GM18951 (cell line): ENCODE measurements at regions not wholly inside any gene's neighbourhood (a gene's known extent, or its start where the extent isn't known, plus 50 kb on each side); places are given as distances from the start of the nearest gene placed in this dataset.

ENCODE experiments used
- POLR2A ChIP-seq: IDR thresholded peaks from 4 replicates; pipeline ENCODE4 v1.6.1; 2011; ENCODE audit warnings: mild to moderate bottlenecking; ENCODE audit not compliant: insufficient read length, insufficient read depth; ENCODE audit errors: extremely low read depth
- in situ Hi-C: fragments of 300-500 bp; cut with MboI; formaldehyde crosslinking; loops from one replicate; pipeline ENCODE4 v1.12.0; 2022; ENCODE audit warnings: low sequenced_read_pairs, mixed read lengths, inconsistent platforms; ENCODE audit not compliant: unreplicated experiment

GRCh38 chr3:72308641-72309040 lies 523.7 kb upstream of the PROK2 start:
- TF ChIP-seq POLR2A, result no peak
- in situ Hi-C loops, result no loop called here

- TF ChIP-seq POLR2A, result no peak
- in situ Hi-C loops, result no loop called here
Measured at GRCh38 chr3:72307438-72308115, 522.6 kb upstream of the PROK2 start.

GRCh38 chr3:72306800-72307341 lies 521.9 kb upstream of the PROK2 start:
- TF ChIP-seq POLR2A, result no peak
- in situ Hi-C loops, result no loop called here

GRCh38 chr3:72303926-72304325 lies 519.0 kb upstream of the PROK2 start:
- TF ChIP-seq POLR2A, result no peak
- in situ Hi-C loops, result no loop called here

GRCh38 chr3:72301779-72302178 lies 516.8 kb upstream of the PROK2 start:
- in situ Hi-C loops, result no loop called here
- TF ChIP-seq POLR2A, result no peak

GRCh38 chr3:72300621-72301020 lies 515.7 kb upstream of the PROK2 start:
- in situ Hi-C loops, result no loop called here
- TF ChIP-seq POLR2A, result no peak

- in situ Hi-C loops, result no loop called here
- no peak for TF ChIP-seq POLR2A
Measured at GRCh38 chr3:72299823-72300222, 514.9 kb upstream of the PROK2 start.

- in situ Hi-C loops, result no loop called here
- no peak for TF ChIP-seq POLR2A
Measured at GRCh38 chr3:72299321-72299802, 514.4 kb upstream of the PROK2 start.

GRCh38 chr3:72298201-72299152 lies 513.5 kb upstream of the PROK2 start:
- in situ Hi-C loops, result no loop called here
- no peak for TF ChIP-seq POLR2A

- in situ Hi-C loops, result no loop called here
- TF ChIP-seq POLR2A, result no peak
Measured at GRCh38 chr3:72297481-72297880, 512.5 kb upstream of the PROK2 start.

GRCh38 chr3:72296477-72297111 lies 511.6 kb upstream of the PROK2 start:
- in situ Hi-C loops, result no loop called here
- TF ChIP-seq POLR2A, result no peak

GRCh38 chr3:72295962-72296450 lies 511.1 kb upstream of the PROK2 start:
- TF ChIP-seq POLR2A, result no peak
- in situ Hi-C loops, result no loop called here
